ENCODE measurements at regions not wholly inside any gene's neighbourhood (a gene's known extent, or its start where the extent isn't known, plus 50 kb on each side); places are given as distances from the start of the nearest gene placed in this dataset.

GRCh38 chr11:115924744-115925567 is 420.7 kb upstream of the CADM1 start:
- Histone ChIP-seq H3K4me1 (ENCODE audit: control insufficient read depth, extremely low read depth, insufficient read depth, low read length) (no peaks in the 10 kb centered on the region), H4K20me1 (ENCODE audit: control insufficient read depth, extremely low read depth, insufficient read depth, low read length) (no peaks in the 10 kb centered on the region), H3K4me3 (replicated peaks in 1 of 4; ENCODE audit: control extremely low read depth in 1 of 4, insufficient read depth in 1 of 4, low read depth in 3 of 4, low read length in 4 of 4) (no peak overlapping the region), H2AFZ (ENCODE audit: low read length) (no peak overlapping the region), H3K36me3 (ENCODE audit: control insufficient read depth, insufficient read depth, low read length) (no peaks in the 10 kb centered on the region), H3K9ac (ENCODE audit: insufficient read depth, low read length) (no peak overlapping the region), H3K27me3 (ENCODE audit: control insufficient read depth, insufficient read depth, low read length) (no peaks in the 10 kb centered on the region), H3K27ac (ENCODE audit: insufficient read depth, low read length) (no peak overlapping the region), H3K4me2 (ENCODE audit: extremely low read depth, insufficient read depth, low read length) (no peak overlapping the region), H3K9me3 (ENCODE audit: control insufficient read depth, insufficient read depth, low read depth, low read length) (no peaks in the 10 kb centered on the region), H3K79me2 (ENCODE audit: control insufficient read depth, insufficient read depth, low read length) (no peaks in the 10 kb centered on the region)
- peak; percentile 32 to 88 for DNase-seq (ENCODE audit: low read depth in 2 of 2)
- TF ChIP-seq EZH2 (IDR thresholded peaks at IDR 0.05; ENCODE audit: low read length, missing control alignments) = no peak
- TF ChIP-seq CTCF (conservative IDR thresholded peaks at IDR 0.05 in 1 of 2, IDR thresholded peaks at IDR 0.05 in 1 of 2; ENCODE audit: low read depth in 1 of 2, low read length in 2 of 2) = no peak

- no peak for DNase-seq (ENCODE audit: low read depth in 2 of 2)
- H3K79me2 ChIP-seq (ENCODE audit: control insufficient read depth, insufficient read depth, low read length) = no peaks in the 10 kb centered on the region
- no peak overlapping the region for H3K4me3 ChIP-seq (replicated peaks in 1 of 4; ENCODE audit: control extremely low read depth in 1 of 4, insufficient read depth in 1 of 4, low read depth in 3 of 4, low read length in 4 of 4)
- TF ChIP-seq EZH2 (IDR thresholded peaks at IDR 0.05; ENCODE audit: low read length, missing control alignments) (no peak), CTCF (conservative IDR thresholded peaks at IDR 0.05 in 1 of 2, IDR thresholded peaks at IDR 0.05 in 1 of 2; ENCODE audit: low read depth in 1 of 2, low read length in 2 of 2) (no peak)
- no peak overlapping the region for H3K9ac ChIP-seq (ENCODE audit: insufficient read depth, low read length)
- no peaks in the 10 kb centered on the region for H3K27me3 ChIP-seq (ENCODE audit: control insufficient read depth, insufficient read depth, low read length)
- H4K20me1 ChIP-seq (ENCODE audit: control insufficient read depth, extremely low read depth, insufficient read depth, low read length) = no peaks in the 10 kb centered on the region
- H3K9me3 ChIP-seq (ENCODE audit: control insufficient read depth, insufficient read depth, low read depth, low read length) = no peaks in the 10 kb centered on the region
- H3K4me1 ChIP-seq (ENCODE audit: control insufficient read depth, extremely low read depth, insufficient read depth, low read length) = peaks cover 2% of the 10 kb centered on the region
- H3K27ac ChIP-seq (ENCODE audit: insufficient read depth, low read length) = no peak overlapping the region
- H3K36me3 ChIP-seq (ENCODE audit: control insufficient read depth, insufficient read depth, low read length) = no peaks in the 10 kb centered on the region
- no peak overlapping the region for H3K4me2 ChIP-seq (ENCODE audit: extremely low read depth, insufficient read depth, low read length)
- H2AFZ ChIP-seq (ENCODE audit: low read length) = no peak overlapping the region
Measured at GRCh38 chr11:115922876-115923275, 418.7 kb upstream of the CADM1 start.

- Histone ChIP-seq H3K79me2 (ENCODE audit: control insufficient read depth, insufficient read depth, low read length) (no peaks in the 10 kb centered on the region), H3K4me1 (ENCODE audit: control insufficient read depth, extremely low read depth, insufficient read depth, low read length) (peaks cover 2% of the 10 kb centered on the region), H3K4me2 (ENCODE audit: extremely low read depth, insufficient read depth, low read length) (no peak overlapping the region), H3K4me3 (replicated peaks in 1 of 4; ENCODE audit: control extremely low read depth in 1 of 4, insufficient read depth in 1 of 4, low read depth in 3 of 4, low read length in 4 of 4) (no peak overlapping the region), H2AFZ (ENCODE audit: low read length) (no peak overlapping the region), H3K27ac (ENCODE audit: insufficient read depth, low read length) (no peak overlapping the region), H3K27me3 (ENCODE audit: control insufficient read depth, insufficient read depth, low read length) (no peaks in the 10 kb centered on the region), H4K20me1 (ENCODE audit: control insufficient read depth, extremely low read depth, insufficient read depth, low read length) (no peaks in the 10 kb centered on the region), H3K9me3 (ENCODE audit: control insufficient read depth, insufficient read depth, low read depth, low read length) (no peaks in the 10 kb centered on the region), H3K9ac (ENCODE audit: insufficient read depth, low read length) (no peak overlapping the region), H3K36me3 (ENCODE audit: control insufficient read depth, insufficient read depth, low read length) (no peaks in the 10 kb centered on the region)
- no peak for DNase-seq (ENCODE audit: low read depth in 2 of 2)
- no peak for TF ChIP-seq CTCF (conservative IDR thresholded peaks at IDR 0.05 in 1 of 2, IDR thresholded peaks at IDR 0.05 in 1 of 2; ENCODE audit: low read depth in 1 of 2, low read length in 2 of 2)
- TF ChIP-seq EZH2 (IDR thresholded peaks at IDR 0.05; ENCODE audit: low read length, missing control alignments) = no peak
Measured at GRCh38 chr11:115921986-115922385, 417.8 kb upstream of the CADM1 start.
